Liver (tissue), 8 donors: ENCODE measurements at regions not wholly inside any gene's neighbourhood (a gene's known extent, or its start where the extent isn't known, plus 50 kb on each side); places are given as distances from the start of the nearest gene placed in this dataset.
"Not testable (repeated sequence)": the region's sequence is repeated elsewhere in the genome, so short reads cannot be mapped to it uniquely, and the experiment has no call there.

Source experiments
- DNase-seq: peaks from one replicate; pipeline ENCODE4 v3.0.0-alpha.2; 2017; ENCODE audit warnings: low spot score
- H3K27ac ChIP-seq, 2 donors: one replicate each; pipeline ENCODE4 v1.7.0; 2013; ENCODE audit warnings: inconsistent platforms in 2 of 2, low read length in 2 of 2, control low read depth in 1 of 2, low read depth in 1 of 2, mild to moderate bottlenecking in 1 of 2
- H3K27me3 ChIP-seq, 4 donors: one replicate each; pipeline versions ENCODE4 v1.6.1 to v1.7.0; 2013; ENCODE audit warnings: low read length in 3 of 4, inconsistent platforms in 1 of 4, mild to moderate bottlenecking in 1 of 4, moderate library complexity in 1 of 4; ENCODE audit not compliant: control insufficient read depth in 4 of 4, insufficient read depth in 4 of 4
- H3K36me3 ChIP-seq, 4 donors: one replicate each; pipeline versions ENCODE4 v1.6.1 to v1.7.0; 2013; ENCODE audit warnings: low read length in 3 of 4, mild to moderate bottlenecking in 3 of 4, low read depth in 1 of 4, moderate library complexity in 1 of 4; ENCODE audit not compliant: control insufficient read depth in 4 of 4, insufficient read depth in 3 of 4
- H3K4me1 ChIP-seq, 4 donors: one replicate each; pipeline versions ENCODE4 v1.6.1 to v1.7.0; 2013; ENCODE audit warnings: low read length in 3 of 4, mild to moderate bottlenecking in 3 of 4, moderate library complexity in 1 of 4; ENCODE audit not compliant: control insufficient read depth in 4 of 4, insufficient read depth in 4 of 4
- H3K4me3 ChIP-seq, 3 donors: one replicate each; pipeline versions ENCODE4 v1.6.1 to v1.7.0; 2013; ENCODE audit warnings: low read length in 3 of 3, control low read depth in 1 of 3, low read depth in 1 of 3, mild to moderate bottlenecking in 1 of 3
- H3K9ac ChIP-seq, 2 donors: one replicate each; pipeline ENCODE4 v1.7.0; 2013; ENCODE audit warnings: low read length in 2 of 2, mild to moderate bottlenecking in 2 of 2, moderate library complexity in 2 of 2, control low read depth in 1 of 2, low read depth in 1 of 2
- H3K9me3 ChIP-seq, 4 donors: one replicate each; pipeline versions ENCODE4 v1.6.1 to v1.7.0; 2013; ENCODE audit warnings: low read length in 3 of 4; ENCODE audit not compliant: control insufficient read depth in 4 of 4
- EGR1 ChIP-seq, 2 donors: IDR thresholded peaks; 2 replicates each; pipeline ENCODE4 v1.6.1; 2016 to 2018; ENCODE audit warnings: antibody characterized with exemption in 2 of 2, low read depth in 2 of 2
- FOXA1 ChIP-seq: IDR thresholded peaks from 2 replicates; pipeline ENCODE4 v1.6.1; 2016; ENCODE audit warnings: antibody characterized with exemption
- FOXA2 ChIP-seq: IDR thresholded peaks from 2 replicates; pipeline ENCODE4 v1.6.1; 2016; ENCODE audit warnings: antibody characterized with exemption
- GABPA ChIP-seq, 2 donors: IDR thresholded peaks in 1 of 2; conservative IDR thresholded peaks in 1 of 2; 2 replicates each; pipeline ENCODE4 v1.6.1; 2016; ENCODE audit warnings: antibody characterized with exemption in 2 of 2, mild to moderate bottlenecking in 1 of 2, moderate library complexity in 1 of 2
- HNF4A ChIP-seq, 2 donors: conservative IDR thresholded peaks; 2 replicates each; pipeline ENCODE4 v1.6.1; 2016; ENCODE audit warnings: antibody characterized with exemption in 2 of 2, mild to moderate bottlenecking in 2 of 2
- JUND ChIP-seq, 2 donors: IDR thresholded peaks; 2 replicates each; pipeline ENCODE4 v1.6.1; 2016; ENCODE audit warnings: antibody characterized with exemption in 2 of 2
- SP1 ChIP-seq: IDR thresholded peaks from 2 replicates; pipeline ENCODE4 v1.6.1; 2018; ENCODE audit warnings: antibody characterized with exemption, mild to moderate bottlenecking
- TAF1 ChIP-seq: conservative IDR thresholded peaks from 2 replicates; pipeline ENCODE4 v1.6.1; 2016; ENCODE audit warnings: antibody characterized with exemption, mild to moderate bottlenecking
- YY1 ChIP-seq: IDR thresholded peaks from 2 replicates; pipeline ENCODE4 v1.6.1; 2016; ENCODE audit warnings: antibody characterized with exemption, mild to moderate bottlenecking
- WGBS: extraction: QIAGEN DNeasy Blood & Tissue Kit; methylation state at CpG from one replicate; pipeline ENCODE4 v1.1.7; 2013; 5-methylcytosine and 5-hydroxymethylcytosine counted together
- TF ChIP-seq, protein P1 (sequence below): fragments of 150-350 bp; IDR thresholded peaks from 2 replicates; pipeline ENCODE4 v1.5.1; 2017; ENCODE audit warnings: improper control_type of control experiment, low read depth, low read length; ENCODE audit not compliant: missing input control
- TF ChIP-seq, protein P2 (sequence below): IDR thresholded peaks from 2 replicates; pipeline ENCODE4 v1.6.1; 2016; ENCODE audit warnings: antibody characterized with exemption
- TF ChIP-seq, protein P3 (sequence below): IDR thresholded peaks from 2 replicates; pipeline ENCODE4 v1.6.1; 2016; ENCODE audit warnings: antibody characterized with exemption
- donor health status: healthy.
- donor health status: healthy.
- donor health status: healthy.
- donor health status: healthy.
- donor health status: healthy.

DNA sequence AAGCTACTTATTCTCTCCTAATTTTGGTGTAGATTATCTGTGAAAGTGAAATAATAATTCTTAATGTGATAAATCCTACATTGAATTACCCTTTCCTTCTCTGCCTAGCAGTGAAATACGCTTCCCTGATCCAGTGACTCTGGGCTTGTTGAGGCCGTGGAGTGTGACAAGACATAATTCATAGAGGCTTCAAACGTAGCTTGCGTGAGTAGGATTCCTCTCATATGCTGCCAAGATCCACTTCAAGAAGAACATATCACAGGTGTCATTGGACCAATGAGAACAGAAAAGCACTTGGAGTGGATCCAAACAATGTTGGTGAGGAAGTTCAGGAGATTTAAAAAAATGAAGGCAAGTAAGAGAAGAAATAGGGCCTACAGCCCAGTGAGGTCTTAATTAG, 221.3 kb upstream of the TMEFF2 start (continued):
- TF ChIP-seq, protein P1, sequence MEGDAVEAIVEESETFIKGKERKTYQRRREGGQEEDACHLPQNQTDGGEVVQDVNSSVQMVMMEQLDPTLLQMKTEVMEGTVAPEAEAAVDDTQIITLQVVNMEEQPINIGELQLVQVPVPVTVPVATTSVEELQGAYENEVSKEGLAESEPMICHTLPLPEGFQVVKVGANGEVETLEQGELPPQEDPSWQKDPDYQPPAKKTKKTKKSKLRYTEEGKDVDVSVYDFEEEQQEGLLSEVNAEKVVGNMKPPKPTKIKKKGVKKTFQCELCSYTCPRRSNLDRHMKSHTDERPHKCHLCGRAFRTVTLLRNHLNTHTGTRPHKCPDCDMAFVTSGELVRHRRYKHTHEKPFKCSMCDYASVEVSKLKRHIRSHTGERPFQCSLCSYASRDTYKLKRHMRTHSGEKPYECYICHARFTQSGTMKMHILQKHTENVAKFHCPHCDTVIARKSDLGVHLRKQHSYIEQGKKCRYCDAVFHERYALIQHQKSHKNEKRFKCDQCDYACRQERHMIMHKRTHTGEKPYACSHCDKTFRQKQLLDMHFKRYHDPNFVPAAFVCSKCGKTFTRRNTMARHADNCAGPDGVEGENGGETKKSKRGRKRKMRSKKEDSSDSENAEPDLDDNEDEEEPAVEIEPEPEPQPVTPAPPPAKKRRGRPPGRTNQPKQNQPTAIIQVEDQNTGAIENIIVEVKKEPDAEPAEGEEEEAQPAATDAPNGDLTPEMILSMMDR: no peak
- TF ChIP-seq JUND (IDR thresholded peaks at IDR 0.05) (no peak), GABPA (IDR thresholded peaks at IDR 0.05 in 1 of 2, conservative IDR thresholded peaks at IDR 0.05 in 1 of 2) (no peak)
- TF ChIP-seq, protein P2, sequence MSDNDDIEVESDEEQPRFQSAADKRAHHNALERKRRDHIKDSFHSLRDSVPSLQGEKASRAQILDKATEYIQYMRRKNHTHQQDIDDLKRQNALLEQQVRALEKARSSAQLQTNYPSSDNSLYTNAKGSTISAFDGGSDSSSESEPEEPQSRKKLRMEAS: no peak

DNA sequence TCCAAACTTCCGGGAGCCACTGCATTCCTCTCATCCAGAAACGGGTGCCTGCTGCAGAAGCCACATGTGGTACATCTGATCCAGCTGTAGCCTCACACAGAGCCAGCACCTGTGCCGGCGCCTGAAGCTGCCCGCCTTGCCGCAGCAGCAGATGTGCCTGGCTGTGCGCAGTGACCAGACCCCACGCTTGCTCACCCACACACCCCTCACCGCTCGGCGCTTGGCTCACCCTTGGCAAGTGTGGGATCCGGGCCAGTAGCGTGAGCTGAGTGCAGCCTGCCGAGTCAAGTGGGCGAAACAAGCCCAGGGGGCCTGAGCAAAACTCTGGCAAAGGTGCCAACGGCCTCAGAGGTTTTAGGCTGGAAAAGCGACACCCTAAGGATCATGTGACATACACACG, 220.1 kb upstream of the TMEFF2 start:
- TF ChIP-seq GABPA (IDR thresholded peaks at IDR 0.05 in 1 of 2, conservative IDR thresholded peaks at IDR 0.05 in 1 of 2) (no peak), EGR1 (IDR thresholded peaks at IDR 0.05; ENCODE audit: low read depth in 2 of 2) (no peak), SP1 (no peak), HNF4A (conservative IDR thresholded peaks at IDR 0.05) (no peak)
- TF ChIP-seq, protein P3, sequence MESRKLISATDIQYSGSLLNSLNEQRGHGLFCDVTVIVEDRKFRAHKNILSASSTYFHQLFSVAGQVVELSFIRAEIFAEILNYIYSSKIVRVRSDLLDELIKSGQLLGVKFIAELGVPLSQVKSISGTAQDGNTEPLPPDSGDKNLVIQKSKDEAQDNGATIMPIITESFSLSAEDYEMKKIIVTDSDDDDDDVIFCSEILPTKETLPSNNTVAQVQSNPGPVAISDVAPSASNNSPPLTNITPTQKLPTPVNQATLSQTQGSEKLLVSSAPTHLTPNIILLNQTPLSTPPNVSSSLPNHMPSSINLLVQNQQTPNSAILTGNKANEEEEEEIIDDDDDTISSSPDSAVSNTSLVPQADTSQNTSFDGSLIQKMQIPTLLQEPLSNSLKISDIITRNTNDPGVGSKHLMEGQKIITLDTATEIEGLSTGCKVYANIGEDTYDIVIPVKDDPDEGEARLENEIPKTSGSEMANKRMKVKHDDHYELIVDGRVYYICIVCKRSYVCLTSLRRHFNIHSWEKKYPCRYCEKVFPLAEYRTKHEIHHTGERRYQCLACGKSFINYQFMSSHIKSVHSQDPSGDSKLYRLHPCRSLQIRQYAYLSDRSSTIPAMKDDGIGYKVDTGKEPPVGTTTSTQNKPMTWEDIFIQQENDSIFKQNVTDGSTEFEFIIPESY: no peak
- TF ChIP-seq, protein P1: no peak
- TF ChIP-seq, protein P2: no peak
- no peaks in the 10 kb centered on the region for H3K27me3 ChIP-seq
- no peak overlapping the region for H3K27ac ChIP-seq
- H3K4me3 ChIP-seq: peak overlapping the region in 1 of 3 donors; percentile 18
- H3K4me1 ChIP-seq: no peaks in the 10 kb centered on the region
- no peak overlapping the region for H3K9ac ChIP-seq
- DNase-seq: no peak
- 87% methylated on average over 18 of the region's 18 CpGs for WGBS
- peaks cover 0 to 6% (median 3%) of the 10 kb centered on the region in 4 donors for H3K9me3 ChIP-seq
- H3K36me3 ChIP-seq: no peaks in the 10 kb centered on the region

DNA sequence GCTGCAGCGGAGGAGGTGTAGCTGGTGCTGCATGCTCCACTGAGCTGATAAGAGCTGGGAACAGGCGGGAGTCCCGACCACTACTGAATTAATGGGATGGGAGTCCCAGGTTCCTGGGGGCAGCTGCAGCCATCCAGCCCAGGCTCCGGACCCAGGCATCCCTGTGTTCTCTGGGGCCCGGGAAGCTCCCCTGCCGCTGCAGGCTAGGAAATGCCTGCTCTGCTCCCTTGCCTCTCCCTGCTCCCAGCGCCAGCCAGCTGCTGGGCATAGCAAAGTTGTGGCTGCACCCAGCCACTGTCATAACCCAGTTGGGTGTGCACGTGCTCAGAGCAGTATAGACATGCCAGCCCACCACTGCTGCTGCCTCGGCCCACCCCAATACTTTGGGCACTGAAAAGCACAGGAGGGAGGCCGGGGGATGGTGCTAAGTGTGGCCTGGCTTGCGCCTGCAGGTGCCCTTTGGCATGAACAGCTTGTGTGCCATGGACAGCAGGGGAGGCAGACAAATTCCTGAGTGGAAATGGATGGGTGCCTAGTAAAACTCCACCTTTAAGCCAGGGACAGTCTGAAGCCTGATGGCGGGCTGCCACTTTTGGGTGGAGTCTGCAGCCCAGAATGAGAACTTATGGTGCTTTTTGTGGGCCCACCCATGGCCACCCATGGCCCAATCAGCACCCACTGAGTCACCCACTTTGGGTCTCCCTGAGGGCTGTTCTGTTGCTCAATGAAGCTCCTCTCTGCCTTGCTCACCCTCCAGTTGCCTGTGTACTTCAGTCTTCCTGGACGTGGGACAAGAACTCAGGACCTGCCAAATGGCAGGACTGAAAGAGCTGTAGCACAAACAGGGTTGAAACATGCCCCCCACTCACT, 219.3 kb upstream of the TMEFF2 start:
- Histone ChIP-seq H3K4me1 (no peaks in the 10 kb centered on the region), H3K4me3 (peak overlapping the region in 2 of 3 donors; percentile 4 to 32), H3K27me3 (no peaks in the 10 kb centered on the region), H3K36me3 (no peaks in the 10 kb centered on the region), H3K27ac (no peak overlapping the region), H3K9me3 (peaks cover 0 to 6% (median 3%) of the 10 kb centered on the region in 4 donors), H3K9ac (no peak overlapping the region)
- 87% methylated on average over 13 of the region's 13 CpGs for WGBS
- TF ChIP-seq, protein P2: no peak
- no peak for TF ChIP-seq SP1
- no peak for TF ChIP-seq EGR1 (IDR thresholded peaks at IDR 0.05; ENCODE audit: low read depth in 2 of 2)
- TF ChIP-seq YY1: no peak
- TF ChIP-seq, protein P3: no peak
- TF ChIP-seq HNF4A (conservative IDR thresholded peaks at IDR 0.05): no peak
- no peak for TF ChIP-seq FOXA2
- TF ChIP-seq TAF1: no peak
- TF ChIP-seq FOXA1: no peak
- no peak for DNase-seq

DNA sequence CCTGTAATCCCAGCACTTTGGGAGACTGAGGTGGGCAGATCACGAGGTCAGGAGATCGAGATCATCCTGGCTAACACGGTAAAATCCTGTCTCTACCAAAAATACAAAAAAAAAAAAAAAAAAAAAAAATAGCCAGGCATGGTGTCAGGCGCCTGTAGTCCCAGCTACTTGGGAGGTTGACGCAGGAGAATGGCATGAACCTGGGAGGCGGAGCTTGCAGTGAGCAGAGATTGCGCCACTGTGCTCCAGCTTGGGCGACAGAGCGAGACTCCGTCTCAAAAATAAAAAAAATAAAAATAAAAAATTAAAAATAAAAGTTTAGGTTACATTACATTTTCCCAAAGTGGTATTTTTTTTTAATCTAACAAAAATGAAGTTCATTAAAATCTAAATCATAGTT, 218.1 kb upstream of the TMEFF2 start:
- H3K27ac ChIP-seq, DNase-seq, H3K27me3 ChIP-seq, H3K9ac ChIP-seq, H3K4me3 ChIP-seq, H3K4me1 ChIP-seq, H3K36me3 ChIP-seq, H3K9me3 ChIP-seq: not testable (repeated sequence)
- WGBS: 85% methylated on average over 10 of the region's 10 CpGs
